ENCODE measurements at regions not wholly inside any gene's neighbourhood (a gene's known extent, or its start where the extent isn't known, plus 50 kb on each side); places are given as distances from the start of the nearest gene placed in this dataset.
A peak's percentile ranks its signal among the peaks of the same experiment; 100 is the strongest.

- Histone ChIP-seq H4K91ac (ENCODE audit: low read length) (no peak overlapping the region), H3K4me3 (ENCODE audit: insufficient read depth in 1 of 2, low read depth in 1 of 2, low read length in 2 of 2) (no peak overlapping the region), H3K4me1 (ENCODE audit: control insufficient read depth, insufficient read depth, low read depth, low read length) (peaks cover 4% of the 10 kb centered on the region), H3K9ac (ENCODE audit: low read length) (no peak overlapping the region), H3K36me3 (ENCODE audit: control insufficient read depth in 1 of 2, insufficient read depth in 2 of 2, low read depth in 1 of 2, low read length in 2 of 2) (no peaks in the 10 kb centered on the region), H3K4me2 (ENCODE audit: low read length, poor library complexity, severe bottlenecking) (no peak overlapping the region), H2BK15ac (ENCODE audit: low read depth, poor library complexity, severe bottlenecking) (no peak overlapping the region), H3K18ac (ENCODE audit: low read depth in 1 of 2, low read length in 2 of 2) (no peak overlapping the region), H3K79me1 (replicated peaks; ENCODE audit: low read length, poor library complexity, severe bottlenecking) (no peaks in the 10 kb centered on the region), H3K27me3 (ENCODE audit: control insufficient read depth in 1 of 2, insufficient read depth in 1 of 2, low read length in 2 of 2) (peaks cover 0 to 9% of the 10 kb centered on the region in 2 experiments), H3K4ac (ENCODE audit: low read depth in 1 of 2, low read length in 2 of 2) (no peak overlapping the region), H3K9me3 (ENCODE audit: control insufficient read depth, low read length) (no peaks in the 10 kb centered on the region), H2BK5ac (ENCODE audit: low read depth, low read length, poor library complexity, severe bottlenecking) (no peak overlapping the region), H2AFZ (ENCODE audit: low read depth, low read length) (no peak overlapping the region), H2AK5ac (ENCODE audit: low read length, severe bottlenecking) (no peak overlapping the region), H3K23ac (ENCODE audit: low read length in 2 of 2) (no peak overlapping the region), H2BK120ac (ENCODE audit: low read depth, low read length) (no peak overlapping the region), H3K14ac (ENCODE audit: low read length in 2 of 2) (no peak overlapping the region), H3K27ac (ENCODE audit: low read length, poor library complexity, severe bottlenecking) (peak overlapping the region; percentile 84), H2BK12ac (ENCODE audit: low read length in 2 of 2) (peak overlapping the region in 1 of 2 experiments; percentile 77), H4K8ac (ENCODE audit: low read length) (no peak overlapping the region)
- no CpG with 5 or more reads among the region's 8 CpGs for WGBS
- no peak for DNase-seq
Observed at GRCh38 chr21:38734646-38735365, 70.9 kb upstream of the ETS2 start.

GRCh38 chr21:38735626-38736206 lies 70.0 kb upstream of the ETS2 start:
- Histone ChIP-seq H3K27me3 (ENCODE audit: control insufficient read depth in 1 of 2, insufficient read depth in 1 of 2, low read length in 2 of 2) (peaks cover 0 to 9% of the 10 kb centered on the region in 2 experiments), H4K91ac (ENCODE audit: low read length) (no peak overlapping the region), H3K23ac (ENCODE audit: low read length in 2 of 2) (no peak overlapping the region), H3K9ac (ENCODE audit: low read length) (no peak overlapping the region), H3K4ac (ENCODE audit: low read depth in 1 of 2, low read length in 2 of 2) (no peak overlapping the region), H3K14ac (ENCODE audit: low read length in 2 of 2) (no peak overlapping the region), H2BK12ac (ENCODE audit: low read length in 2 of 2) (peak overlapping the region; percentile 15 to 77), H3K4me2 (ENCODE audit: low read length, poor library complexity, severe bottlenecking) (no peak overlapping the region), H3K36me3 (ENCODE audit: control insufficient read depth in 1 of 2, insufficient read depth in 2 of 2, low read depth in 1 of 2, low read length in 2 of 2) (no peaks in the 10 kb centered on the region), H3K4me1 (ENCODE audit: control insufficient read depth, insufficient read depth, low read depth, low read length) (peaks cover 2% of the 10 kb centered on the region), H3K79me1 (replicated peaks; ENCODE audit: low read length, poor library complexity, severe bottlenecking) (no peaks in the 10 kb centered on the region), H2AFZ (ENCODE audit: low read depth, low read length) (no peak overlapping the region), H2AK5ac (ENCODE audit: low read length, severe bottlenecking) (peak overlapping the region; percentile 77), H4K8ac (ENCODE audit: low read length) (peak overlapping the region; percentile 20), H2BK120ac (ENCODE audit: low read depth, low read length) (no peak overlapping the region), H3K27ac (ENCODE audit: low read length, poor library complexity, severe bottlenecking) (no peak overlapping the region), H3K9me3 (ENCODE audit: control insufficient read depth, low read length) (no peaks in the 10 kb centered on the region), H3K18ac (ENCODE audit: low read depth in 1 of 2, low read length in 2 of 2) (peak overlapping the region in 1 of 2 experiments; percentile 21), H3K4me3 (ENCODE audit: insufficient read depth in 1 of 2, low read depth in 1 of 2, low read length in 2 of 2) (no peak overlapping the region), H2BK15ac (ENCODE audit: low read depth, poor library complexity, severe bottlenecking) (no peak overlapping the region), H2BK5ac (ENCODE audit: low read depth, low read length, poor library complexity, severe bottlenecking) (no peak overlapping the region)
- WGBS: 86% methylated on average over 2 of the region's 3 CpGs
- no peak for DNase-seq

DNA sequence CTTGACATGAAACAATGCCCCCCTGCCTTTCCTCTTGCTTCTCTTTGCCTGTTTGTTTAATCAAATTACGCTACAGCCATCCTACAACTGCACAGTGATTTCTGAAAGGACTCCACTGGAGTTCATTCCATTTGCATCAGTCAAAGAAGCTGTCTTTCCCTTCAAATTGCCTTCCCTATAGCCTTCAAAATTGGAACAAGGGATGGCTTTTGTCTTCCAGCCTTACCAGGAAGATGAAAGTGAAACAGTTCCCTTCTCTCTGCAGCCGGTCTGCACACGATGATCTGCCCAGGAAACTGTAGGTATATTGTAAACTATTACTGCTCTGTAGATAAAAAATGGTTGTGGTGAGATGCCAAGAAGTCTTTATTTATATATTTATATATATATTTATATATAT lies 65.6 kb upstream of the ETS2 start:
- peaks cover 5% of the 10 kb centered on the region for H3K4me1 ChIP-seq (ENCODE audit: control insufficient read depth, insufficient read depth, low read depth, low read length)
- no peak overlapping the region for H3K23ac ChIP-seq (ENCODE audit: low read length in 2 of 2)
- H3K18ac ChIP-seq (ENCODE audit: low read depth in 1 of 2, low read length in 2 of 2): peak overlapping the region in 1 of 2 experiments; percentile 52
- H4K91ac ChIP-seq (ENCODE audit: low read length): no peak overlapping the region
- H4K8ac ChIP-seq (ENCODE audit: low read length): no peak overlapping the region
- no peaks in the 10 kb centered on the region for H3K36me3 ChIP-seq (ENCODE audit: control insufficient read depth in 1 of 2, insufficient read depth in 2 of 2, low read depth in 1 of 2, low read length in 2 of 2)
- no peaks in the 10 kb centered on the region for H3K9me3 ChIP-seq (ENCODE audit: control insufficient read depth, low read length)
- no peak overlapping the region for H3K27ac ChIP-seq (ENCODE audit: low read length, poor library complexity, severe bottlenecking)
- peaks cover 0 to 18% of the 10 kb centered on the region in 2 experiments for H3K27me3 ChIP-seq (ENCODE audit: control insufficient read depth in 1 of 2, insufficient read depth in 1 of 2, low read length in 2 of 2)
- H3K4me3 ChIP-seq (ENCODE audit: insufficient read depth in 1 of 2, low read depth in 1 of 2, low read length in 2 of 2): no peak overlapping the region
- no peak overlapping the region for H3K4me2 ChIP-seq (ENCODE audit: low read length, poor library complexity, severe bottlenecking)
- 53% methylated on average over 2 of the region's 3 CpGs for WGBS
- DNase-seq: peak; percentile 46
- peak overlapping the region in 1 of 2 experiments; percentile 52 for H2BK12ac ChIP-seq (ENCODE audit: low read length in 2 of 2)
- H2BK5ac ChIP-seq (ENCODE audit: low read depth, low read length, poor library complexity, severe bottlenecking): no peak overlapping the region
- no peak overlapping the region for H3K4ac ChIP-seq (ENCODE audit: low read depth in 1 of 2, low read length in 2 of 2)
- no peak overlapping the region for H3K9ac ChIP-seq (ENCODE audit: low read length)
- H2BK15ac ChIP-seq (ENCODE audit: low read depth, poor library complexity, severe bottlenecking): no peak overlapping the region
- no peak overlapping the region for H3K14ac ChIP-seq (ENCODE audit: low read length in 2 of 2)
- no peak overlapping the region for H2AFZ ChIP-seq (ENCODE audit: low read depth, low read length)
- no peak overlapping the region for H2AK5ac ChIP-seq (ENCODE audit: low read length, severe bottlenecking)
- no peaks in the 10 kb centered on the region for H3K79me1 ChIP-seq (replicated peaks; ENCODE audit: low read length, poor library complexity, severe bottlenecking)
- H2BK120ac ChIP-seq (ENCODE audit: low read depth, low read length): no peak overlapping the region

DNA sequence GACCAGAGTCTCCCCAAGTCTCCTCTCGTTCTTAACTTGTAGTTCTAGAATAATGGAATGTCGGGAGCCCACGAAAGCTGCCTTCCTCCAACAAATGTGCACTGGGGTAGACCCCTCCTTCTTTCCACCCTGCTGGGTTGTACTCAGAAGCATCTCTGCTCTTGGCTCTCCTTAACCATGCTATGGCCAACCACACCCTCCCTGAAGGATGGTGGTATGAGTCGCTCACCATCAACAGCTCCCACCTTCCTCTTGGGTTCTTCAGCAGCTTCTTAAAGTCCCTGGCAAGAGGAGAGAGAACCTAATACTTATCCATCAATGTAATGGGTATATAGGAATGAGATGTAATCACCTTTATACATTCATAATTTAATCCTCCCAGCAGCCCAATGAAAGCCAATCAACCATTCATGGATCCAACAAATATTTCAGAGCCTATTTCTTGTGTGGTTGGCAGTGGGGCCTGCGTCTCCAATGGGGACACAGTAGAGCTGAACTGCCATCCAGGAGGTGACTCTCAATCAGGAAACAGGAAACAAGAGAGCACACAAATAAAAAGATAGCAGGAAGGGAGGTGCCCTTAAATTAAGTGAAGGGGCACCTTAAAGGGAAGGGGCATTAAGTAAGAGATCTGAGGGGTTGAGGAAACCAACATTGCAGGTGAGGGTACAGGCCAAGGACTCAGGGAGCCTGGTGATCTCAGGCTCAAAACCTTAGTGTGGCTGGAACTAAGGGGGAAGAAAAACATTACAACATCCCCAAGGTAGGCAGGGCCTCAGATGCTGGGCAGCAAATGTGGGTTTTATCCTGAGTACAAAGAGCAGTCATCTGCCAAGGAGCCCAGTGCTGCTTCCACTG lies 64.4 kb upstream of the ETS2 start:
- no peak overlapping the region for H3K9ac ChIP-seq (ENCODE audit: low read length)
- DNase-seq: no peak
- H2BK12ac ChIP-seq (ENCODE audit: low read length in 2 of 2): peak overlapping the region in 1 of 2 experiments; percentile 96
- H3K9me3 ChIP-seq (ENCODE audit: control insufficient read depth, low read length): no peaks in the 10 kb centered on the region
- H2AK5ac ChIP-seq (ENCODE audit: low read length, severe bottlenecking): peak overlapping the region; percentile 81
- H3K23ac ChIP-seq (ENCODE audit: low read length in 2 of 2): no peak overlapping the region
- H2BK5ac ChIP-seq (ENCODE audit: low read depth, low read length, poor library complexity, severe bottlenecking): no peak overlapping the region
- H3K4me2 ChIP-seq (ENCODE audit: low read length, poor library complexity, severe bottlenecking): no peak overlapping the region
- over 99% methylated on average over 5 of the region's 5 CpGs for WGBS
- H3K27ac ChIP-seq (ENCODE audit: low read length, poor library complexity, severe bottlenecking): no peak overlapping the region
- no peaks in the 10 kb centered on the region for H3K79me1 ChIP-seq (replicated peaks; ENCODE audit: low read length, poor library complexity, severe bottlenecking)
- H3K4me3 ChIP-seq (ENCODE audit: insufficient read depth in 1 of 2, low read depth in 1 of 2, low read length in 2 of 2): no peak overlapping the region
- H2BK15ac ChIP-seq (ENCODE audit: low read depth, poor library complexity, severe bottlenecking): peak overlapping the region; percentile 39
- H2AFZ ChIP-seq (ENCODE audit: low read depth, low read length): no peak overlapping the region
- peak overlapping the region in 1 of 2 experiments; percentile 62 for H3K18ac ChIP-seq (ENCODE audit: low read depth in 1 of 2, low read length in 2 of 2)
- H3K36me3 ChIP-seq (ENCODE audit: control insufficient read depth in 1 of 2, insufficient read depth in 2 of 2, low read depth in 1 of 2, low read length in 2 of 2): no peaks in the 10 kb centered on the region
- H3K4me1 ChIP-seq (ENCODE audit: control insufficient read depth, insufficient read depth, low read depth, low read length): peaks cover 5% of the 10 kb centered on the region
- H3K14ac ChIP-seq (ENCODE audit: low read length in 2 of 2): peak overlapping the region in 1 of 2 experiments; percentile 77
- peak overlapping the region; percentile 61 for H4K91ac ChIP-seq (ENCODE audit: low read length)
- H4K8ac ChIP-seq (ENCODE audit: low read length): no peak overlapping the region
- peaks cover 0 to 12% of the 10 kb centered on the region in 2 experiments for H3K27me3 ChIP-seq (ENCODE audit: control insufficient read depth in 1 of 2, insufficient read depth in 1 of 2, low read length in 2 of 2)
- peak overlapping the region in 1 of 2 experiments; percentile 33 for H3K4ac ChIP-seq (ENCODE audit: low read depth in 1 of 2, low read length in 2 of 2)
- peak overlapping the region; percentile 6 for H2BK120ac ChIP-seq (ENCODE audit: low read depth, low read length)

Measured in mesenchymal stem cell (in vitro differentiated cells and primary cell).